Gastrocnemius medialis (tissue), 4 donors: ENCODE measurements at regions not wholly inside any gene's neighbourhood (a gene's known extent, or its start where the extent isn't known, plus 50 kb on each side); places are given as distances from the start of the nearest gene placed in this dataset.

Source experiments
- POLR2A ChIP-seq, 2 donors: fragments of 450-650 bp; IDR thresholded peaks; one replicate each; pipeline ENCODE4 v1.6.1; 2017; ENCODE audit warnings: antibody characterized with exemption in 2 of 2, mild to moderate bottlenecking in 2 of 2, moderate library complexity in 2 of 2
- TF ChIP-seq, protein P1 (sequence below), 5 experiments: fragments of 450-650 bp in 3 of 5; fragments of 200-600 bp in 2 of 5; sonication (generic) in 2 of 5; IDR thresholded peaks in 4 of 5; conservative IDR thresholded peaks in 1 of 5; 1 replicate in 4 of 5; 2 replicates in 1 of 5; pipeline ENCODE4 v1.5.1; 2016 to 2019; ENCODE audit warnings: antibody characterized with exemption in 5 of 5, mild to moderate bottlenecking in 3 of 5, moderate library complexity in 3 of 5

DNA sequence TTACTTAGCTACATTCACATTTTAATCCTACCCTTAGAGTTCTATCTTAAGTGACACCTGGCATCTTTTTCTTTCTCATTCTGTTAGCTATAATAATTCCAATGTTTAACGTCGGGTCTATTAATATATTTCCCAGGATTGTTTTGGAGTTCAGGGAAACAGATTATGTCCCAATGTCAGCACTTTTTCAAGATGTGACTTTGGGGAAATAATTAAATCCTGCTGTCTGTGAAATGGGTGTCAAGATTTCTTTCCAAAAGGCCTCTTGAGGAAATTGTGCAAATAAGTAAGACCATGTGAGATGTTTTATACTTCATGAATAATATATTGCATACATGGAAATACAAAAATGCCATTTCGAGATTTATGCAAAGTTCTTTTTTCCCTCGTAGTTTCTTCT is 887.6 kb upstream of the SEL1L start:
- TF ChIP-seq, protein P1, sequence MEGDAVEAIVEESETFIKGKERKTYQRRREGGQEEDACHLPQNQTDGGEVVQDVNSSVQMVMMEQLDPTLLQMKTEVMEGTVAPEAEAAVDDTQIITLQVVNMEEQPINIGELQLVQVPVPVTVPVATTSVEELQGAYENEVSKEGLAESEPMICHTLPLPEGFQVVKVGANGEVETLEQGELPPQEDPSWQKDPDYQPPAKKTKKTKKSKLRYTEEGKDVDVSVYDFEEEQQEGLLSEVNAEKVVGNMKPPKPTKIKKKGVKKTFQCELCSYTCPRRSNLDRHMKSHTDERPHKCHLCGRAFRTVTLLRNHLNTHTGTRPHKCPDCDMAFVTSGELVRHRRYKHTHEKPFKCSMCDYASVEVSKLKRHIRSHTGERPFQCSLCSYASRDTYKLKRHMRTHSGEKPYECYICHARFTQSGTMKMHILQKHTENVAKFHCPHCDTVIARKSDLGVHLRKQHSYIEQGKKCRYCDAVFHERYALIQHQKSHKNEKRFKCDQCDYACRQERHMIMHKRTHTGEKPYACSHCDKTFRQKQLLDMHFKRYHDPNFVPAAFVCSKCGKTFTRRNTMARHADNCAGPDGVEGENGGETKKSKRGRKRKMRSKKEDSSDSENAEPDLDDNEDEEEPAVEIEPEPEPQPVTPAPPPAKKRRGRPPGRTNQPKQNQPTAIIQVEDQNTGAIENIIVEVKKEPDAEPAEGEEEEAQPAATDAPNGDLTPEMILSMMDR (IDR thresholded peaks at IDR 0.05 in 4 of 5, conservative IDR thresholded peaks at IDR 0.05 in 1 of 5) = no peak
- no peak for TF ChIP-seq POLR2A (IDR thresholded peaks at IDR 0.05)
